Brain pericyte (primary cell): ENCODE measurements at regions not wholly inside any gene's neighbourhood (a gene's known extent, or its start where the extent isn't known, plus 50 kb on each side); places are given as distances from the start of the nearest gene placed in this dataset.
"Not testable (repeated sequence)": the region's sequence is repeated elsewhere in the genome, so short reads cannot be mapped to it uniquely, and the experiment has no call there.

Experiments
- DNase-seq: peaks from one replicate; pipeline ENCODE4 v3.0.0-alpha.2; 2012; ENCODE audit warnings: low read depth, low spot score

GRCh38 chr18:38752430-38752829 lies 1186.8 kb upstream of the CELF4 start:
- DNase-seq, result no peak

- DNase-seq, result no peak
Observed at GRCh38 chr18:38751898-38752297, 1186.3 kb upstream of the CELF4 start.

- DNase-seq, result no peak
Observed at GRCh38 chr18:38751211-38751610, 1185.6 kb upstream of the CELF4 start.

- DNase-seq, result no peak
Observed at GRCh38 chr18:38750751-38751150, 1185.2 kb upstream of the CELF4 start.

DNA sequence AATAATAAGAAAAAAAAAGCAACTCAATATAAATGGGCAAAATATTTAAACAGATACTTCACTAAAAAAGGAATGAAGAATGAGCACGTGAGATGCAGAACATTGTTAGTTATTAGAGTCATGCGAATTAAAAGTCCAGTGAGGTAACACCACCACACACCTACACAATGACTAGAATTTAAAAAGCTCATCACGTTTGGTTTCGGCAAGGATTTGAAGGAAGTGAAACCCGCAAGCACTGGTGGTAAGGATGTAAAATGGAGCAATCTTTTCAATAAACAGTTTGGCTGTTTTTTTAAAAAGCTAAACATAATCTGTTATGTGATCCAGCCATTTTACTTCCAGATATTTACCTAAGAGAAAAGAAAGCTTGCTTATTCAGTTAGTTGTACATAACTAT lies 1181.6 kb upstream of the CELF4 start:
- no peak for DNase-seq

- not testable (repeated sequence) for DNase-seq
Observed at GRCh38 chr18:38720181-38720580, 1154.6 kb upstream of the CELF4 start.

DNA sequence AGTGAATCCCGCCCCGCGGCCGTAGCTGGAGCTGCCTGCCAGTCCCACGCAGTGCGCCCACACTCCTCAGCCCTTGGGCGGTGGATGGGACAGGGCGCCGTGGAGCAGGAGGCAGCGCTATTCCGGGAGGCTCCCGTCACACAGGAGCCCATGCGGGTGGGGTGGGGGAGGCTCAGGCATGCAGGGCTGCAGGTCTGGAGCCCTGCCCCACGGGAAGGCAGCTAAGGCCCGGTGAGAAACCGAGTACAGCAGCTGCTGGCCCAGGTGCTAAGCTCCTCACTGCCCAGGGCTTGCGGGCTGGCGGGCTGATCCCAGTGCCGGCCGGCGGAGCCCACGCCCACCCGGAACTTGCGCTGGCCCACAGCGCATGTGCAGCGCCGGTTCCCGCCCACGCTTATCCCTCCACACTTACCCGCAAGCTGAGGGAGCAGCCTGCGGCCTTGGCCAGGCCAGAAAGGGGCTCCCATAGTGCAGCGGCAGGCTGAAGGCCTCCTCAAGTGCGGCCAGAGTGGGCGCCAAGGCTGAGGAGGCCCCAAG lies 1152.8 kb upstream of the CELF4 start:
- no peak for DNase-seq

DNA sequence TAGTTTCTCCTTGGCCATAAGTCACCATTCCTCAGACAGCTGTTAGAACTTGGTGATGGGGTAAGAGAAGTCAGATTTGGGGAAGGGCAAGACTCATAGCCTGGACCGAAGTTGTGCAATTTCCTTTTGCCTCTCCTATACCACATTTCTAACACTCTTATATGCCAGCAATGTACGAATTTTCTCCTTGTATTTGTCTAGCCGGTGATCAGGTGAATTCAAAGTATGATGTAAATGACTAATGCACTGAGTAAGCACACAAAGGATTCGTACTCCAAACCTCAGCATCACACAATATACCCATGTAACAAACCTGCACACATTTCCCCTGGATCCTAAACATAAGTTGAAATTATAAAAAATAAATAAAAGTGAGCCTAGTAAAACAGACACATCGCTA lies 1143.5 kb upstream of the CELF4 start:
- no peak for DNase-seq

- no peak for DNase-seq
Observed at GRCh38 chr18:38706373-38706772, 1140.8 kb upstream of the CELF4 start.

DNA sequence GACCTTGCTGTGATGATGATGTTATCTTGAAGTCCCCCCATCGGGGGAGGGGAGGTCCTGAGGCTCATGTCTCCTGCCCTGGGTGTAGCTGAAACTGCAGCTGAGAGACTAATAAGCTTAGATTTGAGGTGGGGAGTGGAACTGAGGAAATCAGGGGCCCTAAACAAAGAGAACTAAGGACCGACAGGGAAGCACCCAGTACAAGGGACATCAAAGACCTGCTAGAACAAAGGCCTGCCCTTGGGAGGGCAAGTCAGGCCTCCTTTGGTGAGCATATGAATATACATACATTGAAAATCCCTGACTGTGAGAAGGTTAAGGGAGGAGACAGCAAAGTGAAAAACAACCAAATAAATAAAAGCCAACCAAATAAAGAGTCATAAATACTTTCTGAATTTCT lies 1132.5 kb upstream of the CELF4 start:
- no peak for DNase-seq

GRCh38 chr18:38695559-38696280 lies 1130.1 kb upstream of the CELF4 start:
- no peak for DNase-seq

DNA sequence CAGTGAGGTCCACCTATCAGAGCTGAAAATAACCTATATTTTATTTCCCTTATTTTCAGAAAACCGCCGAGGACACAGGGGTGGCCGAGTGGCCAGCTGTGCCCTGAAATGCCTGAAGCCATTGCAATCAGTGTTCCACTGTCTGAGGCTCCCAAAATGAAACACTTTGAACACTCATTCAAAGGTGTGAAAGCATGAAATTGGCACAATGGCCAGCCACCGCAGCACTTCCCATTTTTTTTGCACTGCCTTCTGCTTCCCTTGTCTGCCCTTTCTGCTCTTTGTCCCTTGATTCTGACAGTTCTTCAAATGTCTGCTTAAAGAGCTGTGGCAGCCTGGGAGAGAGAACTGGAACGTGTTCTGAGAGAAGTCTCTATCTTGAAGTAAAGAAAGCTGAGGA lies 1127.5 kb upstream of the CELF4 start:
- no peak for DNase-seq

GRCh38 chr18:38690626-38691025 lies 1125.0 kb upstream of the CELF4 start:
- no peak for DNase-seq

- DNase-seq, result no peak
Observed at GRCh38 chr18:38688416-38688815, 1122.8 kb upstream of the CELF4 start.

- no peak for DNase-seq
Observed at GRCh38 chr18:38670486-38670885, 1104.9 kb upstream of the CELF4 start.

DNA sequence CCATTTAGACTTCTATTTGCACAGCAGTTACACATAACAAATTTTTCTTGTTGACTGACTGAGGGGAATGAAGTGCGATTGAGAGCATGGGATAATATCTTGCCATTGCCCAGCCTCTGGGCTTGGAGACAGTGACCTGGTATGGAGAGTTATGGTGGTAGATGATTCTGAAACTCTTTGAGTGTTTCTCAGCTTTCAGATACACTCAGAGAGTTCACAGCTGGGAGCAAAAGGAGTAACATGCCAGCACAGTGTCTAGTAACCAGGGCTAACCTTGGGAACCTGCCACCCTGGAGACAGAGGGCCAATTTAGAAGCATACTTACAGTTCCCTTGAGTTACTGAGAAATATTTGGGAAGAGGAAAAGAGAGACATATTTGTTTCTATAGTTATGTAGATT lies 1099.3 kb upstream of the CELF4 start:
- no peak for DNase-seq

GRCh38 chr18:38663682-38664081 lies 1098.1 kb upstream of the CELF4 start:
- DNase-seq, result no peak

DNA sequence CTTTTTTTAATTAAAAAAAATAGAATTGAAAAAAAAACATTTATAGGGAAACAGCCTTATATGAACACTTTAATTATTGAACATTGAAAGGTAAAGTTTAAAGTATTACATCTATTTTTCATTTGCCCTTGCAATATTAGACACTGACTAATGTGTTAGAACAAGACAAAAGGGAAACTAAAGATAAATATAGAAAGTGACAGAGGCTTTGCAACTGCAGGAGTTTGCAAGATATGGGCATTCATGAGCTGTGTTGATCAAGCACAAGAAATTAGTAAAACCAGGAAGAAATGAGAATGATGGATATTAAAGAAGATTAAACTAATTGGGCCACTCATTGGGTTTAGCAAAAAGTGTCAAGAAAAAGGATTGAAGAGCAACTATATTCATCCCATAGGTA lies 1097.7 kb upstream of the CELF4 start:
- DNase-seq, result no peak

DNA sequence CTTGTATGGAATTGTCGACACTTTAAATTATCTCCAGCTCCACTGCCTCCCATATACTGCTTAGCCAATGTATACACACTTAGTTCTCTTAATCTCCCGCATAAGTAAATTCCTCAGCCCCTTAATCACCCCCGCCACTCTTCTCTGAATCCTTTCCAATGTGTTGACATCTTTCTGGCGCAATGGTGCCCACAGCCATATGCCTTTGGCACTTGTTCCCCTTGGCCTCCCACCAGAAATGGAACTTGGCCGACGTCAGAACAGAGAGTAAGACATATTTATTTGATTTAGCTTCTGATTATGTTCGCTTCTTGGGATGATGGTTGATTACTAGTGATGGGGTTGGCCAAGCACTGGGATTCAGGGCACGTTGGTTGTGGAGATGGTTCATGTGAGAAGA lies 1089.3 kb upstream of the CELF4 start:
- DNase-seq, result no peak

DNA sequence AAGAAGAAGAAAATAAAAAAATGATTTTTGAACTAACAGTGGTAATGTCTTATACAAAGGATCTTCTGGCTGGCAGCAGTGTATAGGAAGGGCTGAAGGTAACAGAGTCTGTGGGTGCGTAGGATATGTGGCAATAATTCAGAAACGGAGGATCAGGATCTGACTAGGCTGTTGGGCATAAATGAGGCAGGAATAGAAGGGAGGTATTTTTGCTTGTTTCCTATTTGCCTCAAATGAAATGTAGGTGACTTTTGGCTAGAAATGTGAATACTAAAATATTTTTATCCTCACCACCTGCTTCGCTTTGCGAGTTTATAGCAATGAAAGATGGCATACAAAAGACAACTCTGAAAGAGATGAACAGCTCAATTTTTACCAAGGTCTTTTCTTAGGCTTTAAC lies 1086.1 kb upstream of the CELF4 start:
- DNase-seq, result no peak

- DNase-seq, result no peak
Observed at GRCh38 chr18:38648179-38648578, 1082.6 kb upstream of the CELF4 start.

DNA sequence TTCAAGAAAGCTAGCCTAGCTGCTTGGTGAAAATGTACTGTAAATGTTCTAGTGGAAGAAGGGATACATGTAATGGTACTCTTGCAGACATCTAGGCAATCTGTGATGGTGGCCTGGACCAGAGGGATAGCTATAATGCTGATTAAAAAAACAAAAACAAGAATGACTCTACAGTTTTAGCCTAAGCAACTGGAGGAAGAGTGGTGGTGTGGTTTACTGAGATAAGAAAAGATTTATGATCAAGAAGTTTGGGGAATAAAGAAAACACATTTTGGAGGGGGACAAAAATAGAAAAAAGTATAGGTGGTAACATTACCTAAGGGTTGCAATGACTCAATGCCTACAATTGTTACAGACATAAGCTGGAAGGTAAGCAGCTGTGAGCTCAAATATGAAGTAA lies 1080.7 kb upstream of the CELF4 start:
- DNase-seq, result no peak

GRCh38 chr18:38644875-38645641 lies 1079.5 kb upstream of the CELF4 start:
- DNase-seq, result no peak
